NB4 (cell line): ENCODE measurements at regions not wholly inside any gene's neighbourhood (a gene's known extent, or its start where the extent isn't known, plus 50 kb on each side); places are given as distances from the start of the nearest gene placed in this dataset.
"Not testable (repeated sequence)": the region's sequence is repeated elsewhere in the genome, so short reads cannot be mapped to it uniquely, and the experiment has no call there.

ENCODE experiments used
- CTCF ChIP-seq: IDR thresholded peaks from one replicate; pipeline ENCODE4 v1.5.1; 2012; ENCODE audit warnings: low read depth, low read length
- MYC ChIP-seq: IDR thresholded peaks from 2 replicates; pipeline ENCODE4 v1.6.1; 2011; ENCODE audit warnings: low read depth, low read length
- POLR2A ChIP-seq: IDR thresholded peaks from 2 replicates; pipeline ENCODE4 v1.6.1; 2011; ENCODE audit warnings: mild to moderate bottlenecking; ENCODE audit not compliant: insufficient read length; ENCODE audit errors: extremely low read depth
- TF ChIP-seq, protein P1 (sequence below): IDR thresholded peaks from 2 replicates; pipeline ENCODE4 v1.6.1; 2011; ENCODE audit warnings: low read depth, low read length

DNA sequence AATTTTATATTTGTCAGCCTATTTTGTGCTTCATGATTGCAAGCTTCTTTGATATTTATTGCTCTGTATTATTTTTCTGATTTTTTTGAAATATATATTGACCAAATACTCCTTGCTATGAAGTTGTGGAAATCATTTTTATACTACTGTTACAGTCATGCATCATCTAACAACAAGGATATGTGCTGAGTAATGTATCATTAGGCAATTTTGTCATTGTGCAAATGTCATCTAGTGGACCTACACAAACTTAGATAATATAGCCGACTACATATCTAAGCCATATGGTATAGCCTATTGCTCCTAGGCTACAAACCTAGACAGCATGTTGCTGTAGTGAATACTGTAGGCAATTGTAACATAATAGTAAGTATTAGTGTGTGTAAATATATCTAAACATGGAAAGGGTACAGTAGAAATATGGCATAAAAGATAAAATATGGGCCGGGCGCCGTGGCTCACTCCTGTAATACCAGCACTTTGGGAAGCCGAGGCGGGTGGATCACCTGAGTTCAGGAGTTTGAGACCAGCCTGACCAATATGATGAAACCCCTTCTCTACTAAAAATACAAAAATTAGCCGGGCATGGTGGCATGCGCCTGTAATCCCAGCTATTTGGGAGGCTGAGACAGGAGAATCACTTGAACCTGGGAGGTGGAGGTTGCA is 139.5 kb upstream of the DCAF8L1 start:
- TF ChIP-seq CTCF, POLR2A, MYC: not testable (repeated sequence)
- TF ChIP-seq, protein P1, sequence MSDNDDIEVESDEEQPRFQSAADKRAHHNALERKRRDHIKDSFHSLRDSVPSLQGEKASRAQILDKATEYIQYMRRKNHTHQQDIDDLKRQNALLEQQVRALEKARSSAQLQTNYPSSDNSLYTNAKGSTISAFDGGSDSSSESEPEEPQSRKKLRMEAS = not testable (repeated sequence)
